DOHH2 (cell line): ENCODE measurements at regions not wholly inside any gene's neighbourhood (a gene's known extent, or its start where the extent isn't known, plus 50 kb on each side); places are given as distances from the start of the nearest gene placed in this dataset.

ENCODE experiments used
- EZH2phosphoT487 ChIP-seq: fragments of 200-600 bp; sonication (generic); IDR thresholded peaks from 2 replicates; pipeline ENCODE4 v1.6.1; 2017; ENCODE audit warnings: borderline replicate concordance, mild to moderate bottlenecking, antibody characterized with exemption, low read length, moderate library complexity, mixed read lengths
- TF ChIP-seq, protein P1 (sequence below): fragments of 200-600 bp; sonication (generic); IDR thresholded peaks from one replicate; pipeline ENCODE4 v1.5.1; 2014; ENCODE audit warnings: antibody characterized with exemption, mild to moderate bottlenecking, low read depth, low read length; ENCODE audit not compliant: poor library complexity, severe bottlenecking

DNA sequence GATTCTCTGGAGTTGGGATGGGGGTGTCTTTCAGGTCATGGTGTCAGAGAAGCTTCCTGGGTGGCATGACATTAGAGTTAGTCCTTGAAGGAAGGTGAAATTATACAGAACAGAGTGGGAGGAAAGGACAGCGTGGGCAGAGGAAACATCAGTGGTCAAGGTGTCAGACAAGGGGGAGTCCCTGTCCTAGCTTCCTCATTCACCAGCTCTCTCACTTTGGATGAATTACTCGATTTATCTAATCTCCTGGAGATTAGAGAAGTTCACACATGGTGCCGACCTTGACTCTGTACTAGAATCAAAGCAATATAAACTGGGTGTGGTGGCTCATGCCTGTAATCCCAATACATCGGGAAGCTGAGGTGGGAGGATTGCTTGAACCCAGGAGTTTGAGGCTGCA, 492.9 kb downstream of the VRK1 start:
- TF ChIP-seq, protein P1, sequence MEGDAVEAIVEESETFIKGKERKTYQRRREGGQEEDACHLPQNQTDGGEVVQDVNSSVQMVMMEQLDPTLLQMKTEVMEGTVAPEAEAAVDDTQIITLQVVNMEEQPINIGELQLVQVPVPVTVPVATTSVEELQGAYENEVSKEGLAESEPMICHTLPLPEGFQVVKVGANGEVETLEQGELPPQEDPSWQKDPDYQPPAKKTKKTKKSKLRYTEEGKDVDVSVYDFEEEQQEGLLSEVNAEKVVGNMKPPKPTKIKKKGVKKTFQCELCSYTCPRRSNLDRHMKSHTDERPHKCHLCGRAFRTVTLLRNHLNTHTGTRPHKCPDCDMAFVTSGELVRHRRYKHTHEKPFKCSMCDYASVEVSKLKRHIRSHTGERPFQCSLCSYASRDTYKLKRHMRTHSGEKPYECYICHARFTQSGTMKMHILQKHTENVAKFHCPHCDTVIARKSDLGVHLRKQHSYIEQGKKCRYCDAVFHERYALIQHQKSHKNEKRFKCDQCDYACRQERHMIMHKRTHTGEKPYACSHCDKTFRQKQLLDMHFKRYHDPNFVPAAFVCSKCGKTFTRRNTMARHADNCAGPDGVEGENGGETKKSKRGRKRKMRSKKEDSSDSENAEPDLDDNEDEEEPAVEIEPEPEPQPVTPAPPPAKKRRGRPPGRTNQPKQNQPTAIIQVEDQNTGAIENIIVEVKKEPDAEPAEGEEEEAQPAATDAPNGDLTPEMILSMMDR = no peak
- TF ChIP-seq EZH2phosphoT487 = no peak
